ENCODE measurements at regions not wholly inside any gene's neighbourhood (a gene's known extent, or its start where the extent isn't known, plus 50 kb on each side); places are given as distances from the start of the nearest gene placed in this dataset.

- DNase-seq (ENCODE audit: insufficient read length, low spot score) (no peak), FAIRE-seq (no peak)
- TF ChIP-seq POLR2A (IDR thresholded peaks at IDR 0.05; ENCODE audit: low read depth, low read length): no peak
Observed at GRCh38 chr2:74036010-74036409, 51.3 kb downstream of the TET3 start.

DNA sequence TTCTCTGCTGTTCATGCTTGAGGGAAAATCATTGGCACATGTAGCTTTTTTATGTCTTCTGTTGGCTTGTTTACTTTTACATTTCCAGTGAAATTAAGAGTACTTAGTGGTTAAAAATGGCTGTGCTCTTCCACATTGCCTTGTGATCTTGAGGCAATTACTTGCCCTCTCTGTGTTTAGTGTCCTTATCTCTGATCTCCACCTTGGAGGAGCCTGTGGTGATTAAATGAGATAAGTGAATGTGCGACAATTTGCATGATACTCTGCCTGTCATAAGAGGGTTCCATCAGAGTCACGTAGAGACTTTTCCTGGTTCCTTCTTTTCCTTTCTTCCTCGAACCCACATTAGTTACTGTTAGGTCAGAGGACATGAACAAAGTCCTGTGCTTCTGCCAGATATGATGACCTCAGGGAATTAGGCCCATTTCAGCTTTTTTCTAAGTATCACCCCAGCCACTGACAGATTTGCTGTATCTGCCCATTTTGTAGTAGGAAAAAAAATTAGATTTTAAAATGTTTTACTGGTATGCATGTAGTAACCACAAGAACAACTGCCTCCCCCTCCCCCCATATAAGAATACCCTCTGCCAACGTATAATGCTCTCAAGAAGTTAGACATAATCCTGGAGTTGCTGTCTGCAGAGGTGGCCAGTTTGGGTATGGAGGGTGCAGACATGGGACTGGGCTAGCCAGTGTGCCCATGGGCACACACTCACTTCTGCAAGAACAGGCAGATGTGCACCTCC, 51.9 kb downstream of the TET3 start:
- FAIRE-seq (no peak), DNase-seq (ENCODE audit: insufficient read length, low spot score) (no peak)
- no peak for TF ChIP-seq POLR2A (IDR thresholded peaks at IDR 0.05; ENCODE audit: low read depth, low read length)

- DNase-seq (ENCODE audit: insufficient read length, low spot score) (no peak), FAIRE-seq (no peak)
- TF ChIP-seq POLR2A (IDR thresholded peaks at IDR 0.05; ENCODE audit: low read depth, low read length): no peak
Observed at GRCh38 chr2:74037379-74037860, 52.7 kb downstream of the TET3 start.

DNA sequence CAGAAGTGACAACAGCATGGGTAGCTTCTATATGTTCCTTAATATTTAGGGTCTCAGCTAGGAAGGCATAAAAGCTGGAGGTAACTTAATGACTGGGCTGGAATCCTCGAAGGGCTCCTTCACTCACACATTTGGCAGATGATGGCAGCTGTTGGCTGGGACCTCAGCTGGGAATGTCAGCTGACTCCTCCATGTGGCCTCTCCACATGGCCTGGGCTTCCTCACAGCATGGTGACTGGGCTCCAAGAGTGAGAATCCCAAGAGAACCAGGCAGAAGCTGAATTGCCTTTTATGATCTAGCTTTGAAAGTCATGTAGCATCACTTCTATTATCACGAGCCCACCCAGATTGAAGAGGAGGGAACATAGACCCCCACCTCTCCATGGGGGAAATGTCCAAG, 54.9 kb downstream of the TET3 start:
- no peak for TF ChIP-seq POLR2A (IDR thresholded peaks at IDR 0.05; ENCODE audit: low read depth, low read length)
- FAIRE-seq (no peak), DNase-seq (ENCODE audit: insufficient read length, low spot score) (no peak)

DNA sequence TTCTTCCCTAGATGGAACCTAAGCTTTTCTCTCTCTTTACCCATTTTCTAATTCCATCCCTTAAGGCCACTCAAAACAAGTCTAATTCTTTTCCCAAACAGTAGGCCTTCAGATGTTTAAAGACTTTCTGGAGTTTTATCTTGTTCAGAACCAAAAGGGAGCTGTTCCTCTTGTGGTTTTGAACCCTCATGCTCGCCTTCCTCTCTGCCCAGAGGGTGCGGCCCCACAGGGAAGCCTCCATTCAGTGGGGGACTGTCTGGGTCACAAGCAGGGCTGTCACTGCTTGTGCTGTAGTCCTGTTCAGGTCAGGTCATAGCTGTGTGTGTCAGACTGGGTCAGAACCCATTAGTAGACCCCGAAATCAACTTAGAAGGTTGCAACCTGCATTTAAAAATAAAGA, 56.5 kb downstream of the TET3 start:
- no peak for TF ChIP-seq POLR2A (IDR thresholded peaks at IDR 0.05; ENCODE audit: low read depth, low read length)
- no peak for DNase-seq (ENCODE audit: insufficient read length, low spot score)
- no peak for FAIRE-seq

GRCh38 chr2:74041726-74042125, 57.0 kb downstream of the TET3 start:
- no peak for TF ChIP-seq POLR2A (IDR thresholded peaks at IDR 0.05; ENCODE audit: low read depth, low read length)
- DNase-seq (ENCODE audit: insufficient read length, low spot score) (no peak), FAIRE-seq (no peak)

- DNase-seq (ENCODE audit: insufficient read length, low spot score): no peak
- no peak for TF ChIP-seq POLR2A (IDR thresholded peaks at IDR 0.05; ENCODE audit: low read depth, low read length)
- FAIRE-seq: no peak
Observed at GRCh38 chr2:74042606-74043005, 57.9 kb downstream of the TET3 start.

DNA sequence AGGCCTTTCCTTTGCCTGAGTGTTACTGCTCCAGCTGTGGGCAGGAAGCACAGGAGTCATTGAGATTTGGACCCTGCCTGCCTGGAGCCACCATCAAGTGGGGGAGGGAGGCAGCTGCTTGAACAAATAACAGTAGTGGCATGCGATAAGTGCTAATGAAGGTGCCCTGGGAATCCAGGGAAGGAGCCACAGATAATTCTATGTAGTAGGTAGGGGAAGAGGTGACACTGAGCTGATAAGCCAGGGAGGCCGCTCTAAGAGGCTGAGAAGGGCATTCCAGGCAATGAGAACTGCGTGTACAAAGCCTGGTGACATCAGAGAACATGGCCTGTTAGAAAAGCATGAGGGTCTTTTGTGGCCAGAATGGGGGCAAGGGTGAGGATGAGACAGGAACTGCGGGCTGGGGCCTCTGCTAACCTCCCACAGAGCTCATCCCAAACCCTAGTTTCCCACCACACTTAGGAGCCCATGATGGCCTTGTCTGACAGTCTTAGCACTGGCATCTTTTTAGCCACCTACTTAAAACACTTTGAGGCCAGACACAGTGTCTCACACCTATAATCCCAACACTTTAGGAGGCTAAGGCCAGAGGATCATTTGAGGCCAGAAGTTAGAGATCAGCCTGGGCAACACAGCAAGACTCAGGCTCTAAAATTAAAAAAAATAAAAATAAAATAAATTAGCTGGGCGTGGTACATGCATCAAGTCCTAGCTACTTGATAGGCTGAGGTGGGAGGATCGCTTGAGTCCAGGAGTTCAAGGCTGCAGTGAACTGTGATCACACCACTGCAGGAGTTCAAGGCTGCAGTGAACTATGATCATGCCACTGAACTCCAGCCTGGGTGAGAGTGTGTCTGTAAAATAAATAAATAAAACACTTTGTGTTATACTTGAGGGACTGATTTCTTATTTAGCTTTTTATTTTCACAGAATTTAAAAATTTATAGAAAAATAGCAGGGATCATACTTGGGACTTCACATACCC, 58.9 kb downstream of the TET3 start:
- FAIRE-seq (no peak), DNase-seq (ENCODE audit: insufficient read length, low spot score) (no peak)
- no peak for TF ChIP-seq POLR2A (IDR thresholded peaks at IDR 0.05; ENCODE audit: low read depth, low read length)

DNA sequence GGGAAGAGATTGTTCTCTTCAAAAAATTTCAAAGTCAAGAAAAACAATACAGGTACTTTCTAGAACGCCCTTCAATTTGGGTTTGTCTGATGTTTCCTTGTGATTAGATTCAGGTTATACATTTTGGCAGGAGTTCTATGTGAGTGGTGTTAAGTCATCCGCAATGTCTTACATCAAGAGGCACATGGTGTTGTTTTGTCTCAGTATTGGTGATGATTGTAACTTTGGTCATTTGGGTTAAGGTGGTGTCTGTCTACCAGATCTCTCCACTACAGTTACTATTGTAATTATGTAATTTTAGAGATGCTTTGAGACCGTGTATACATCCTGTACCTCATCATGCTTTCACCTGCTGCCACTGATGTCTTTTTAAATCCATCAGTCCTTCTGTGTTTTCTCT, 60.3 kb downstream of the TET3 start:
- no peak for TF ChIP-seq POLR2A (IDR thresholded peaks at IDR 0.05; ENCODE audit: low read depth, low read length)
- DNase-seq (ENCODE audit: insufficient read length, low spot score): no peak
- FAIRE-seq: no peak

GRCh38 chr2:74045454-74045853, 60.7 kb downstream of the TET3 start:
- FAIRE-seq: no peak
- no peak for TF ChIP-seq POLR2A (IDR thresholded peaks at IDR 0.05; ENCODE audit: low read depth, low read length)

GRCh38 chr2:74046441-74046840, 61.7 kb downstream of the TET3 start:
- FAIRE-seq (no peak), DNase-seq (ENCODE audit: insufficient read length, low spot score) (no peak)
- no peak for TF ChIP-seq POLR2A (IDR thresholded peaks at IDR 0.05; ENCODE audit: low read depth, low read length)

More at GRCh38 chr2:74045454-74045853, 60.7 kb downstream of the TET3 start:
- no peak for DNase-seq (ENCODE audit: insufficient read length, low spot score)

- no peak for FAIRE-seq
- no peak for DNase-seq (ENCODE audit: insufficient read length, low spot score)
- TF ChIP-seq POLR2A (IDR thresholded peaks at IDR 0.05; ENCODE audit: low read depth, low read length): no peak
Observed at GRCh38 chr2:74047152-74047551, 62.4 kb downstream of the TET3 start.

DNA sequence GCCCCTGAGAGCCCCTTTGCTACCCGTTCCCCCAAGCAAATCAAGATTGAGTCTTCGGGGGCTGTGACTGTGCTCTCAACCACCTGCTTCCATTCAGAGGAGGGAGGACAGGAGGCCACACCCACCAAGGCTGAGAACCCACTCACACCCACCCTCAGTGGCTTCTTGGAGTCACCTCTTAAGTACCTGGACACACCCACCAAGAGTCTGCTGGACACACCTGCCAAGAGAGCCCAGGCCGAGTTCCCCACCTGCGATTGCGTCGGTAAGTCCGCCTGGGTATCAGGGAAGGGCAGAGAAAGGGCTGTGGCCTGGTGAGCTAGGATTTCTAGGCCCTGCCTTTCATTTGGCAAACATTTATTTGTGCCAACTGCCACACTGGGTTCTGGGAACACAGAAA, 63.4 kb downstream of the TET3 start:
- FAIRE-seq: no peak
- TF ChIP-seq POLR2A (IDR thresholded peaks at IDR 0.05; ENCODE audit: low read depth, low read length): no peak
- no peak for DNase-seq (ENCODE audit: insufficient read length, low spot score)

- no peak for FAIRE-seq
- TF ChIP-seq POLR2A (IDR thresholded peaks at IDR 0.05; ENCODE audit: low read depth, low read length): no peak
- no peak for DNase-seq (ENCODE audit: insufficient read length, low spot score)
Observed at GRCh38 chr2:74048843-74049519, 64.3 kb downstream of the TET3 start.

Measured in H54 (cell line).